GM06990 (cell line): ENCODE measurements at regions not wholly inside any gene's neighbourhood (a gene's known extent, or its start where the extent isn't known, plus 50 kb on each side); places are given as distances from the start of the nearest gene placed in this dataset.

Source experiments
- DNase-seq: peaks from one replicate; pipeline ENCODE4 v3.0.0-alpha.2; 2011; ENCODE audit not compliant: insufficient read length; ENCODE audit errors: extremely low read depth
- H3K27me3 ChIP-seq: replicated peaks from 2 replicates; pipeline ENCODE4 v1.6.0; 2011; ENCODE audit warnings: low read length; ENCODE audit not compliant: control insufficient read depth, insufficient read depth
- H3K36me3 ChIP-seq: 2 replicates; pipeline ENCODE4 v1.5.1; 2011; ENCODE audit warnings: low read length; ENCODE audit not compliant: control insufficient read depth, insufficient read depth
- H3K4me3 ChIP-seq: replicated peaks from 2 replicates; pipeline ENCODE4 v1.5.1; 2011; ENCODE audit warnings: low read depth, mild to moderate bottlenecking, control low read depth, low read length
- CTCF ChIP-seq: IDR thresholded peaks from 2 replicates; pipeline ENCODE4 v1.5.1; 2011; ENCODE audit warnings: low read length, control low read depth, mild to moderate bottlenecking, inconsistent platforms; ENCODE audit not compliant: insufficient read depth, poor library complexity, severe bottlenecking

GRCh38 chr17:12318571-12319266 lies 298.0 kb downstream of the MAP2K4 start:
- DNase-seq = no peak
- no peak for TF ChIP-seq CTCF
- no peaks in the 10 kb centered on the region for H3K36me3 ChIP-seq
- no peaks in the 10 kb centered on the region for H3K27me3 ChIP-seq
- no peak overlapping the region for H3K4me3 ChIP-seq

- no peak for DNase-seq
- Histone ChIP-seq H3K27me3 (no peaks in the 10 kb centered on the region), H3K36me3 (no peaks in the 10 kb centered on the region), H3K4me3 (no peak overlapping the region)
- TF ChIP-seq CTCF = no peak
Measured at GRCh38 chr17:12320286-12320685, 299.6 kb downstream of the MAP2K4 start.

GRCh38 chr17:12328204-12328603 lies 307.5 kb downstream of the MAP2K4 start:
- no peak for TF ChIP-seq CTCF
- H3K27me3 ChIP-seq = no peaks in the 10 kb centered on the region
- H3K4me3 ChIP-seq = no peak overlapping the region
- H3K36me3 ChIP-seq = no peaks in the 10 kb centered on the region
- no peak for DNase-seq

GRCh38 chr17:12330456-12330855 lies 309.8 kb downstream of the MAP2K4 start:
- Histone ChIP-seq H3K36me3 (no peaks in the 10 kb centered on the region), H3K4me3 (no peak overlapping the region), H3K27me3 (no peaks in the 10 kb centered on the region)
- no peak for TF ChIP-seq CTCF
- DNase-seq = no peak

GRCh38 chr17:12341328-12341727 lies 320.7 kb downstream of the MAP2K4 start:
- TF ChIP-seq CTCF = no peak
- Histone ChIP-seq H3K27me3 (no peaks in the 10 kb centered on the region), H3K4me3 (no peak overlapping the region), H3K36me3 (no peaks in the 10 kb centered on the region)
- DNase-seq = no peak

GRCh38 chr17:12342161-12342560 lies 321.5 kb downstream of the MAP2K4 start:
- DNase-seq = no peak
- no peak for TF ChIP-seq CTCF
- no peak overlapping the region for H3K4me3 ChIP-seq
- no peaks in the 10 kb centered on the region for H3K27me3 ChIP-seq
- H3K36me3 ChIP-seq = no peaks in the 10 kb centered on the region
